ENCODE measurements at regions not wholly inside any gene's neighbourhood (a gene's known extent, or its start where the extent isn't known, plus 50 kb on each side); places are given as distances from the start of the nearest gene placed in this dataset.
"Not testable (repeated sequence)": the region's sequence is repeated elsewhere in the genome, so short reads cannot be mapped to it uniquely, and the experiment has no call there.

DNA sequence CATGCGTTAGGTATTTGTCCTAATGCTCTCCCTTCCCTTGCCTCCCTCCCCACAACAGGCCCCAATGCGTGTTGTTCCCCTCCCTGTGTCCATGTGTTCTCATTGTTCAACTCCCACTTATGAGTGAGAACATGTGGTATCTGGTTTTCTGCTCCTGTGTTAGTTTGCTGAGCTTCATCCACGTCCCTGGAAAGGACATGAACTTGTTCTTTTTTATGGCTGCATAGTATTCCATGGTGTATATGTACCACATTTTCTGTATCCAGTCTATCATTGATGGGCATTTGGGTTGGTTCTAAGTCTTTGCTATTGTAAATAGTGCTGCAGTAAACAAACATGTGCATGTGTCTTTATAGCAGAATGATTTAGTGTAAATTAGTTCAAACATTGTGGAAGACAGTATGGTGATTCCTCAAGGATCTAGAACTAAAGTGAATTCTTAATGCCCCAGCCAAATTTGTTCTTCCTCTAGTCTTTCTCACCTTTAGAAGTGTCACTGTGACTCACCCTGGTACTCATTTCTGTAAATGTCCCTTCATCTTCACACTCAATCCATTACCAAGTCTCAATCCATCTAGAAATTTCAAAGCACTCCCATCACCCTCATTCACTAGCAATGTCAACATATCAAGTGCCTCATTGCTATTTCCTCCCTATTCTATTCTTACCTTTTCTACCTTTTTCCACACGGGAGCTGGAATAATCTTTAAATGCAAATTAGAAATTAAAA, 123.9 kb downstream of the MREG start:
- not testable (repeated sequence) for DNase-seq (ENCODE audit: low read depth)

- no peak for DNase-seq (ENCODE audit: low read depth)
Observed at GRCh38 chr2:215888680-215889079, 124.7 kb downstream of the MREG start.

GRCh38 chr2:215887303-215887702, 126.0 kb downstream of the MREG start:
- no peak for DNase-seq (ENCODE audit: low read depth)

- DNase-seq (ENCODE audit: low read depth), result no peak
Observed at GRCh38 chr2:215886022-215886421, 127.3 kb downstream of the MREG start.

DNA sequence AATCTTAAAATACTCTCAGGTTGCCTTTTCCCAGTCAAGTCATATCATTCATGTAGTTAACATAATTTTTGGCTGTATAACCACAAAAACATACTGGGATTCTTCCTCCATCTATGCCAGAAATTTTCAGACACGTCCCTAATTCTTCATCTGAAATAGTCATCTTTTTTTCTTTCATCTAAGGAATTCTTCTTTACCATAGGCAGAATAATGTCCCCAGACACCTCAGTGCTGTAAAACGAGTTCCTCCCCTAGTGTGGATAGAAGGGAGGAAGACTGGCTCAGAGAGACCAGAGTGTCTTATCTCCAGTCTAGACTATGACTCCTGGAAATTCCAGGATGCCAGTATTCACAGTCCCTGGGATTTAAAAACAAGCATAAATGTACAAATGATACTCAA, 127.8 kb downstream of the MREG start:
- DNase-seq (ENCODE audit: low read depth), result no peak

GRCh38 chr2:215884451-215885087, 128.8 kb downstream of the MREG start:
- no peak for DNase-seq (ENCODE audit: low read depth)

GRCh38 chr2:215883799-215884198, 129.6 kb downstream of the MREG start:
- DNase-seq (ENCODE audit: low read depth), result no peak

DNA sequence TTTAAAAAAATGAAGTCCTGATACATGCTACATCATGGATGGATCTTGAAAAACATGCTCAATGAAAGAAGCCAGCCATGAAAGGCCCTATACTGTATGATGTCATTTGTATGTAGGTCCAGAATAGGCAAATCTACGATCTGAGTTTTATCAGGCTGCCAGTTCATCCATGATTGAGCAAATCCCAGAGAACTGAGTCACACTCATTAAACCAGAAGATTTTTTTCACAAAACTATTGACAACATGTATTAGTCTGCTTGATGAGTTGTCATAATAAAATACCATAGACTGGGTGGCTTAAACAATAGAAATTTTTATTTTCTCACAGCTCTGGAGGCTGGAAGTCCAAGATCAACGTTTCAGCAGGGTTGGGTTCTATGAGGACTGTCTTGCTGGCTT, 130.7 kb downstream of the MREG start:
- no peak for DNase-seq (ENCODE audit: low read depth)

GRCh38 chr2:215881582-215881981, 131.8 kb downstream of the MREG start:
- DNase-seq (ENCODE audit: low read depth), result no peak

GRCh38 chr2:215880970-215881369, 132.4 kb downstream of the MREG start:
- no peak for DNase-seq (ENCODE audit: low read depth)

DNA sequence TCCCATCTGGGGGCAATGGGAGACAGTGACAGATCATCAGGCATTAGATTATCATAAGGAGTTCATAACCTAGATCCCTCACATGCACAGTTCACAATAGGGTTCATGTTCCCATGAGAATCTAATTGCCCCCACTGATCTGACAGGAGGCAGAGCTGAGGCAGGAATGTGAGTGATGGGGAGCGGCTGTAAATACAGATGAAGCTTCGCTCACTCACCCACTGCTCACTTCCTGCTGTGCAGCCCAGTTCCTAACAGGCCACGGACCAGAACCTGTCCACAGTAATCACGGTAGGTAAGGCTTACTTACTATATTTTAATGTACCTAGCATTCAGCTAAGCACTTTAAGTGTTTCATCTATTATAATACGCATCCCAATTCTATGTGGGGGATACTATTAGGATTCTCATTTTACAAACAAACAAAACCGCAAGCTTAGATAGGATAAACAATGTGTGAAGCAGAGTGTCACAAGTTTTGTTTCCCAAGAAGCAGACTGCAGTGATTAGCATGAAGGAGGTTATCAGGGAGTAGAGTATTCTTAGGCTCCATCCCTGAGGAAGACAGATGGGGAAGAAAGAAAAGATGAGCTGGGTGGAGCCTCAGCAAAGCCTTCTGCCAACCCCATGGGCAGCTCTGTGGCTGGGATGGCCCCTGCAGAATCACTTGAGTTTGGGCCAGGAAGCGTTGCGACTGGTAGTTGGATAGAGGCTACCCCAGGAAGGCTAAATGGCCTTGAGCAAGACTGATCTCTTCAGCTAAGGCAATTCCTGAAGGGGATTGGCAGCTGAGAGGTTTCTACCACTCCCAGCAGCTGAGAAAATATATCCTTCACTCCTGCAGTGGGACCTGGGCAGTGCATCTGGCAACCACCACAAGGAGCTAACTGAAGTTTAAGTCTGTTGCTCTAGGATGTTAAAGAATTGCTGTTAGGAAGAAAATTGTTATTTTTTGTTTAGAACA, 133.1 kb downstream of the MREG start:
- DNase-seq (ENCODE audit: low read depth), result no peak

DNA sequence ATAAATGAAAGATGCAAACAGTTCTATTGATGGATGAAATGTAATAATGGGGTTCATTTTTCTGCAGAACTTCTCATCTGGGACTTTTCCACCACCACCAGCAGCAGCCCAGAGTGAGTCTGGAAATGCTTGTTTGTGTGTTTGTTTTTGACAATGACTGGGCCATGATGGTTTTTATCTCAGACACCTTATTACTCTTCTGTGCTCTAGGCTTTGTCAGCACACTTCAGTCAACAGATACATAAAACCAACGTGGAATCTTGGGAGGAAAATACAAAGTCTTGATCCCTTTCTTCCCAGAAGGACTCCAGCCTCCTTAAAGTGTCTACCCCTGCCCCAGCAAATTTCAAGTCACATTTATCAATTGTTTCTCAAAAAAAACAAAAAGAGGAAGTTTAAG, 134.0 kb downstream of the MREG start:
- DNase-seq (ENCODE audit: low read depth), result no peak

GRCh38 chr2:215878476-215879063, 134.8 kb downstream of the MREG start:
- DNase-seq (ENCODE audit: low read depth), result no peak

DNA sequence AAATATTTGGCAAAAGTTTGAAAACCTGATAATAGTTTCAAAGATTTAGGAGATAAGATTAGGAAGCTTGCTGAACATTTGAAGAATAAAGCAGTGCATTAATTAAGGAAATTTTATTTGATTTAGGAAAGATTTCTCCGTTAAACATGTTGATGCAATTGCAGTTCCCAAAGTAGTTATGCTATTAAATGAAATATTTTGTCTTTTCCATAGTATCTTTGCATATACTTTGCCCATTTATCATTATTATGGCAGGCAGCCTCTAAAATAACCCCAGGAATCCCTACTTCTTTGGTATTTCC, 136.5 kb downstream of the MREG start:
- DNase-seq (ENCODE audit: low read depth), result no peak

GRCh38 chr2:215876139-215876936, 137.0 kb downstream of the MREG start:
- no peak for DNase-seq (ENCODE audit: low read depth)

- no peak for DNase-seq (ENCODE audit: low read depth)
Observed at GRCh38 chr2:215874418-215874817, 138.9 kb downstream of the MREG start.

GRCh38 chr2:215870986-215871385, 142.4 kb downstream of the MREG start:
- DNase-seq (ENCODE audit: low read depth), result no peak

DNA sequence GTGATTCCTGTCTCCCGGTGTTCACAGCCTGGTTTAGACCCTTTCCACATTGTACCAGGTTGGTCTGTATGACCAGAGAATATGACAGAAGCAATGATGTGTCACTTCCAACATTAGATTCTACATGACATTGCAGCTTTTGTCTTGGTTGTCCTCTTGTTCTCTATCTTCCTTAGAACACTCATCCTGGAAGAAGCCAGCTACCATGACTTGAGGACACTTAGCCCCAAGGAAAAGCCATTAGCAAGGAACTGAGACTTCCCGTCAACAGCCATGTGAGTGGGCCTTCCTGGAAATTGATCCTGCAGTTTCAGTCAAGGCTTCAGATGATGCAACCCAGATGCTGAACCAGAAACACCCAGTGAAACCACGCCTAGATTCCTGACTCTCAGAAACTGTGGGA, 143.3 kb downstream of the MREG start:
- DNase-seq (ENCODE audit: low read depth), result no peak

- DNase-seq (ENCODE audit: low read depth), result no peak
Observed at GRCh38 chr2:215868846-215869543, 144.4 kb downstream of the MREG start.

GRCh38 chr2:215866606-215867005, 146.7 kb downstream of the MREG start:
- DNase-seq (ENCODE audit: low read depth), result no peak

GRCh38 chr2:215863687-215864086, 149.7 kb downstream of the MREG start:
- no peak for DNase-seq (ENCODE audit: low read depth)

All from HS-27A (cell line).